Peyer's patch (tissue), 4 donors: ENCODE measurements at regions not wholly inside any gene's neighbourhood (a gene's known extent, or its start where the extent isn't known, plus 50 kb on each side); places are given as distances from the start of the nearest gene placed in this dataset.
"Not testable (repeated sequence)": the region's sequence is repeated elsewhere in the genome, so short reads cannot be mapped to it uniquely, and the experiment has no call there.

Experiments
- DNase-seq, 3 donors: peaks; one replicate each; pipeline ENCODE4 v3.0.0-alpha.2; 2017 to 2019
- H3K27ac ChIP-seq, 4 donors: fragments of 200-600 bp; sonication (generic); one replicate each; pipeline ENCODE4 v1.5.1; 2016 to 2019
- H3K27me3 ChIP-seq, 2 donors: fragments of 200-600 bp; sonication (generic); one replicate each; pipeline ENCODE4 v1.5.1; 2019
- H3K36me3 ChIP-seq, 3 donors: fragments of 200-600 bp; sonication (generic); one replicate each; pipeline ENCODE4 v1.5.1; 2016 to 2019
- H3K4me1 ChIP-seq, 4 donors: fragments of 200-600 bp; sonication (generic); one replicate each; pipeline ENCODE4 v1.5.1; 2016 to 2019
- H3K4me3 ChIP-seq, 4 donors: fragments of 200-600 bp; sonication (generic); 1 replicate in 3 of 4; 2 replicates in 1 of 4; pipeline ENCODE4 v1.5.1; 2016 to 2019; ENCODE audit warnings: mild to moderate bottlenecking in 1 of 4
- H3K9me3 ChIP-seq, 4 donors: fragments of 200-600 bp; sonication (generic); one replicate each; pipeline ENCODE4 v1.5.1; 2016 to 2019; ENCODE audit warnings: mild to moderate bottlenecking in 1 of 4
- POLR2A ChIP-seq, 2 donors: fragments of 450-650 bp; IDR thresholded peaks; one replicate each; pipeline ENCODE4 v1.5.1; 2017; ENCODE audit warnings: antibody characterized with exemption in 2 of 2, mild to moderate bottlenecking in 2 of 2, moderate library complexity in 2 of 2
- TF ChIP-seq, protein P1 (sequence below), 6 experiments: fragments of 450-650 bp in 4 of 6; fragments of 200-600 bp in 2 of 6; sonication (generic) in 1 of 6; IDR thresholded peaks; one replicate each; pipeline ENCODE4 v1.5.1; 2017 to 2019; ENCODE audit warnings: antibody characterized with exemption in 6 of 6, mild to moderate bottlenecking in 3 of 6, moderate library complexity in 1 of 6

- H3K9me3 ChIP-seq = no peaks in the 10 kb centered on the region
- H3K27ac ChIP-seq = no peak overlapping the region
- no peaks in the 10 kb centered on the region for H3K4me1 ChIP-seq
- DNase-seq = no peak
- no peak for TF ChIP-seq POLR2A (IDR thresholded peaks at IDR 0.05)
- TF ChIP-seq, protein P1, sequence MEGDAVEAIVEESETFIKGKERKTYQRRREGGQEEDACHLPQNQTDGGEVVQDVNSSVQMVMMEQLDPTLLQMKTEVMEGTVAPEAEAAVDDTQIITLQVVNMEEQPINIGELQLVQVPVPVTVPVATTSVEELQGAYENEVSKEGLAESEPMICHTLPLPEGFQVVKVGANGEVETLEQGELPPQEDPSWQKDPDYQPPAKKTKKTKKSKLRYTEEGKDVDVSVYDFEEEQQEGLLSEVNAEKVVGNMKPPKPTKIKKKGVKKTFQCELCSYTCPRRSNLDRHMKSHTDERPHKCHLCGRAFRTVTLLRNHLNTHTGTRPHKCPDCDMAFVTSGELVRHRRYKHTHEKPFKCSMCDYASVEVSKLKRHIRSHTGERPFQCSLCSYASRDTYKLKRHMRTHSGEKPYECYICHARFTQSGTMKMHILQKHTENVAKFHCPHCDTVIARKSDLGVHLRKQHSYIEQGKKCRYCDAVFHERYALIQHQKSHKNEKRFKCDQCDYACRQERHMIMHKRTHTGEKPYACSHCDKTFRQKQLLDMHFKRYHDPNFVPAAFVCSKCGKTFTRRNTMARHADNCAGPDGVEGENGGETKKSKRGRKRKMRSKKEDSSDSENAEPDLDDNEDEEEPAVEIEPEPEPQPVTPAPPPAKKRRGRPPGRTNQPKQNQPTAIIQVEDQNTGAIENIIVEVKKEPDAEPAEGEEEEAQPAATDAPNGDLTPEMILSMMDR (IDR thresholded peaks at IDR 0.05) = no peak
- no peaks in the 10 kb centered on the region for H3K36me3 ChIP-seq
- H3K27me3 ChIP-seq = no peaks in the 10 kb centered on the region
- H3K4me3 ChIP-seq = no peak overlapping the region
Measured at GRCh38 chr4:71107726-71108125, 114.3 kb downstream of the DCK start.

DNA sequence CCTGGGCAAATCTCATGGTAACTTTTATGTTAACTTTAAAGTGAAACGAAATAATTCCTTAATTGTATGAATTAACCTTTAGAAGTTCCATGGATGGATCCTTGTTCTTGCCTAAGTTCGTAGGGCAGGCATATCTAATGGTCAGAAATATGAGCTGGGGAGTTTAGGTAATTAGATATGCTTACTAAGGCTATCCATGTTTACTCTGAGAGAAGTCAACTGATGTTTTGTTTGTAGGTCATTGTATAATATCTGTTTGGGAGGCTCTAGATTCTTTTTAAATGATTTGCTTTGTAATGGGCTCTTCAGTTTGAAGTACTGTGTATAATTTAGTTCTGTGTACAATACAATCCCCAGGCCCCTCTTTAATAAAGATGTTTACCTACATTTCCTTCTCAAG is 117.0 kb downstream of the DCK start:
- Histone ChIP-seq H3K4me1 (no peaks in the 10 kb centered on the region), H3K36me3 (no peaks in the 10 kb centered on the region), H3K27me3 (no peaks in the 10 kb centered on the region), H3K4me3 (no peak overlapping the region), H3K9me3 (no peaks in the 10 kb centered on the region), H3K27ac (no peak overlapping the region)
- DNase-seq = no peak
- no peak for TF ChIP-seq POLR2A (IDR thresholded peaks at IDR 0.05)
- TF ChIP-seq, protein P1 (IDR thresholded peaks at IDR 0.05) = no peak

DNA sequence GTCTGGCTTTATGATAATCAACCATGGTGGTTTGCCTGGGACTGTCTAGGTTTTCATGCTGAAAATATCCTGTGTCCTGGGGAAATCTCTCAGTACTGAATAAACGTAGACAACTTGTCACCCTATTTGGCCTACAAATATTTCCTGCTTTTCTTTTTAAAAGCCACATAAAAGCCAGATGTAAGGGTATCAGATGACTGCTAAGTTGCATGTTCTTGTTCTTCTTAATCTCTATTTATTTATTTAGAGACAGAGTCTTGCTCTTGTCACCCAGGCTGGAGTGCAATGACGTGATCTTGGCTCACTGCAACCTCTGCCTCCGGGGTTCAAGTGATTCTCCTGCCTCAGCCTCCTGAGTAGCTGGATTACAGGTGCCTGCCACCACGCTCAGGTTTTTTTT is 117.7 kb downstream of the DCK start:
- H3K27ac ChIP-seq, H3K9me3 ChIP-seq, H3K4me3 ChIP-seq, H3K4me1 ChIP-seq, H3K36me3 ChIP-seq, DNase-seq, H3K27me3 ChIP-seq: not testable (repeated sequence)

- no peak overlapping the region for H3K27ac ChIP-seq
- H3K27me3 ChIP-seq = no peaks in the 10 kb centered on the region
- H3K9me3 ChIP-seq = no peaks in the 10 kb centered on the region
- DNase-seq = peak in 1 of 3 donors; percentile 76
- TF ChIP-seq, protein P1 (IDR thresholded peaks at IDR 0.05) = peak in 4 of 6 experiments; percentile 15 to 76 (median 70)
- no peak for TF ChIP-seq POLR2A (IDR thresholded peaks at IDR 0.05)
- H3K4me3 ChIP-seq = no peak overlapping the region
- no peaks in the 10 kb centered on the region for H3K36me3 ChIP-seq
- no peaks in the 10 kb centered on the region for H3K4me1 ChIP-seq
Measured at GRCh38 chr4:71113294-71113693, 119.8 kb downstream of the DCK start.

GRCh38 chr4:71120831-71121524 is 127.5 kb downstream of the DCK start:
- no peaks in the 10 kb centered on the region for H3K4me1 ChIP-seq
- no peak overlapping the region for H3K4me3 ChIP-seq
- no peaks in the 10 kb centered on the region for H3K27me3 ChIP-seq
- DNase-seq = no peak
- H3K27ac ChIP-seq = no peak overlapping the region
- no peaks in the 10 kb centered on the region for H3K36me3 ChIP-seq
- H3K9me3 ChIP-seq = no peaks in the 10 kb centered on the region
- no peak for TF ChIP-seq POLR2A (IDR thresholded peaks at IDR 0.05)
- TF ChIP-seq, protein P1 (IDR thresholded peaks at IDR 0.05) = no peak

- Histone ChIP-seq H3K36me3 (no peaks in the 10 kb centered on the region), H3K4me1 (no peaks in the 10 kb centered on the region), H3K4me3 (no peak overlapping the region), H3K27ac (no peak overlapping the region), H3K27me3 (no peaks in the 10 kb centered on the region), H3K9me3 (no peaks in the 10 kb centered on the region)
- TF ChIP-seq, protein P1 (IDR thresholded peaks at IDR 0.05) = no peak
- TF ChIP-seq POLR2A (IDR thresholded peaks at IDR 0.05) = no peak
- DNase-seq = no peak
Measured at GRCh38 chr4:71123951-71124350, 130.5 kb downstream of the DCK start.
